VCaP (cell line): ENCODE measurements at regions not wholly inside any gene's neighbourhood (a gene's known extent, or its start where the extent isn't known, plus 50 kb on each side); places are given as distances from the start of the nearest gene placed in this dataset.

Experiments used
- H3K27ac ChIP-seq: fragments of 450-650 bp; 2 replicates; pipeline ENCODE4 v1.5.1; 2017
- TF ChIP-seq, protein P1 (sequence below): fragments of 450-650 bp; conservative IDR thresholded peaks from 2 replicates; pipeline ENCODE4 v1.5.1; 2017; ENCODE audit warnings: mild to moderate bottlenecking, moderate library complexity

GRCh38 chr4:12746221-12746620 is 737.9 kb downstream of the RAB28 start:
- H3K27ac ChIP-seq: no peak overlapping the region
- TF ChIP-seq, protein P1, sequence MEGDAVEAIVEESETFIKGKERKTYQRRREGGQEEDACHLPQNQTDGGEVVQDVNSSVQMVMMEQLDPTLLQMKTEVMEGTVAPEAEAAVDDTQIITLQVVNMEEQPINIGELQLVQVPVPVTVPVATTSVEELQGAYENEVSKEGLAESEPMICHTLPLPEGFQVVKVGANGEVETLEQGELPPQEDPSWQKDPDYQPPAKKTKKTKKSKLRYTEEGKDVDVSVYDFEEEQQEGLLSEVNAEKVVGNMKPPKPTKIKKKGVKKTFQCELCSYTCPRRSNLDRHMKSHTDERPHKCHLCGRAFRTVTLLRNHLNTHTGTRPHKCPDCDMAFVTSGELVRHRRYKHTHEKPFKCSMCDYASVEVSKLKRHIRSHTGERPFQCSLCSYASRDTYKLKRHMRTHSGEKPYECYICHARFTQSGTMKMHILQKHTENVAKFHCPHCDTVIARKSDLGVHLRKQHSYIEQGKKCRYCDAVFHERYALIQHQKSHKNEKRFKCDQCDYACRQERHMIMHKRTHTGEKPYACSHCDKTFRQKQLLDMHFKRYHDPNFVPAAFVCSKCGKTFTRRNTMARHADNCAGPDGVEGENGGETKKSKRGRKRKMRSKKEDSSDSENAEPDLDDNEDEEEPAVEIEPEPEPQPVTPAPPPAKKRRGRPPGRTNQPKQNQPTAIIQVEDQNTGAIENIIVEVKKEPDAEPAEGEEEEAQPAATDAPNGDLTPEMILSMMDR: no peak

DNA sequence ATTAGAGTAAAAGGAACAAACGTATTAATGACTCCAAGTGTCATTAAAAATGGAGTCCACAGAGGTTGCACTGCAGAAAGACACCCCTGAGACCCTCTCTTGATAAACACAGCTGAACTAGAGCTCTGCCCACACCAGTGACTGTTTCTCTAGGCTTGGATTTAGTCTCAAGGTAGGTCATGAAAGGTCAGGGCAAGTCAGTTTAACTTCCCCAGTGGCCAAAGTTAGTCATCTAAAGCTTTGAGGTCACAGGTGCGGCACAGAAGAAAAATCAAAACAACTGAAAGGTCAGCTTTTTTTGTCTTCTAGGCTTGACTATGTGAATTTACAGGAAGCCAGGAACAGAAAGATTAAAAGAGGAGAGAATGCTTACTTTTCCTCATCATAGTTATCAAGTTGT is 749.6 kb downstream of the RAB28 start:
- TF ChIP-seq, protein P1: no peak
- no peak overlapping the region for H3K27ac ChIP-seq

DNA sequence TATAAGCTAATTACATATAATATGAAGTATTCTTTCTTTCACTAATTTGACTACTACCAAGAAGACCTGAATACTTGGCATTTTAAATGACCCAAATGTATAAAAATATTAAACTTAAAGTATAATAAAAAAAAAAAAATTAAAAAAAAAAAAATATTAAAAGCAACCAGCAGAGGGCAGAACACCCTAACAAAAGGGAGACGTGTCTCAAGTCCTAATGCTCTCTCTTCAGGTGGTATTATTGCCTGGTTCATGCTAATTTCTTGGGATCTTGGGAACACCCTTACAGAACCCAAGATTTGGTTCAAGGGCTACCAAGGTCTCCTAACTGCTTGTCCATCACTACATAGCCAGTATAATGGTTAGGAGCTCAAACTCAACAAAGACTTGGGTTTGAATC is 754.8 kb downstream of the RAB28 start:
- TF ChIP-seq, protein P1: peak; percentile 55

DNA sequence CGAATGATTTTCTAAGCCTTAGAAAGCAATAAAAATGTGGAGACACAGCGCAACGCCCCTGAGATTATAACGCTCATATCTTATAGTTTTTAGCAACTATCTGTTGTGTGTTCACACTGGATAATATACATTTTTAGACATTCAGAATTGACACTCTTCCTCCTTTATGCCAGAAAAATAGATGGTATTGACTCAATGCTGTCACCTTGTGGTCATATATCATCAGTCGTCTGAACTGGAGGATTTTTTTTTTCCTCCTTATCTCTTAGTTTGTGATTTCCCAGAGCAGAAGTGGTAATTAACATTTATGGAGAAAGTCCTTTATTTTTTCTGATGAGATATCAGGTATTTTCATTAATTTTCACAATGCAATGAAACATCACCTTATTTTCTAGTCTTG is 759.6 kb downstream of the RAB28 start:
- TF ChIP-seq, protein P1: peak; percentile 91
- H3K27ac ChIP-seq: no peak overlapping the region

More for the DNA sequence above, 754.8 kb downstream of the RAB28 start:
- no peak overlapping the region for H3K27ac ChIP-seq

DNA sequence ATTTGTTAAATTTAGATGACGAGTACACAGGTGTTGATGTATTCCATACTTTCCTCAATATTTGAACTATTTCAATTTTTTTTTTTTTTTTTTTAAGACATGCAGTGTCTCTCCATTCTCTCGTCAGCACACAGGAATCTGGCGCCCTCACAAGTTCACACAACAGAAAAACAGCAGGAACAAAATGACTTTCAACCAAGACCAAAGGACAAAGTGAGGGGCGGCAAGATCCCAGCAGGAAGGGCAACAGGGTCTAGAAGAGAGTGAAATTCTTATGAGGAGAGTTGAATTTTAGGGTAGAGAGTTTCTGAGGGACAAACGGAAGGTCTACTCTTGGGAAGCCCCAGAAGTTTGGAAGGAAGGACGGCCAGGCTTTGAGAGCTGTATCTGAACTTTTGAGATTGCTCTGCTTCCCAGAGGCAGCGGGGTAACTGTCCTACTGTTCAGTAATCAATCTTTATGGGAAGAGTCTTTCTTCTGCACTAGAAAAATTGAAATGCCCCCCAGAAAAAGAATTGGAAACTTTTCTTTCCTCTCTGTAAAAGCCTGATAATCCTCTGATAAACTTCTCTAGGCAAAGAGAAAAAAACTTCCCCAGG is 760.2 kb downstream of the RAB28 start:
- TF ChIP-seq, protein P1: no peak
- no peak overlapping the region for H3K27ac ChIP-seq

DNA sequence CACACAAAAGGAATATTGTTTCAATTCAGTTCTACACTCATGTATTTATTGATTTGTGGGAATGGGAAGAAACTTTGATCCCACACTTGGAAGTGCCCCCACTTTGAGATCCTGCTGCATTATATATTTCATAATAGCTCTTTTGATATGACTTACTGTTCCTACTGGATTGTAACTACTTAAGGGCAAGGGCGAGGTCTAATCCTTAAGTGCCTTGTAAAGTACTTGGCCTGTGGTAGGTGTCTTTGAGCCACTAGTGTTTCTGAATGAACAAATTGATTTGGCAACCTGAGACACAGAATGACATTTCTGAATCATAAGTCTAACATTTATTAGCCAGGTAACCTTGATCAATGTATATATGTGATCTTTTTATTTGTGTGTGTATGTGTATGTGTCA is 767.2 kb downstream of the RAB28 start:
- H3K27ac ChIP-seq: no peak overlapping the region
- TF ChIP-seq, protein P1: no peak

- no peak overlapping the region for H3K27ac ChIP-seq
- TF ChIP-seq, protein P1: no peak
These were observed 771.3 kb downstream of the RAB28 start for GRCh38 chr4:12712648-12713339.
